ENCODE measurements at regions not wholly inside any gene's neighbourhood (a gene's known extent, or its start where the extent isn't known, plus 50 kb on each side); places are given as distances from the start of the nearest gene placed in this dataset.

- TF ChIP-seq, protein P1, sequence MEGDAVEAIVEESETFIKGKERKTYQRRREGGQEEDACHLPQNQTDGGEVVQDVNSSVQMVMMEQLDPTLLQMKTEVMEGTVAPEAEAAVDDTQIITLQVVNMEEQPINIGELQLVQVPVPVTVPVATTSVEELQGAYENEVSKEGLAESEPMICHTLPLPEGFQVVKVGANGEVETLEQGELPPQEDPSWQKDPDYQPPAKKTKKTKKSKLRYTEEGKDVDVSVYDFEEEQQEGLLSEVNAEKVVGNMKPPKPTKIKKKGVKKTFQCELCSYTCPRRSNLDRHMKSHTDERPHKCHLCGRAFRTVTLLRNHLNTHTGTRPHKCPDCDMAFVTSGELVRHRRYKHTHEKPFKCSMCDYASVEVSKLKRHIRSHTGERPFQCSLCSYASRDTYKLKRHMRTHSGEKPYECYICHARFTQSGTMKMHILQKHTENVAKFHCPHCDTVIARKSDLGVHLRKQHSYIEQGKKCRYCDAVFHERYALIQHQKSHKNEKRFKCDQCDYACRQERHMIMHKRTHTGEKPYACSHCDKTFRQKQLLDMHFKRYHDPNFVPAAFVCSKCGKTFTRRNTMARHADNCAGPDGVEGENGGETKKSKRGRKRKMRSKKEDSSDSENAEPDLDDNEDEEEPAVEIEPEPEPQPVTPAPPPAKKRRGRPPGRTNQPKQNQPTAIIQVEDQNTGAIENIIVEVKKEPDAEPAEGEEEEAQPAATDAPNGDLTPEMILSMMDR (IDR thresholded peaks at IDR 0.05; ENCODE audit: insufficient read depth, low read length, poor library complexity, severe bottlenecking), result no peak
- no peak for TF ChIP-seq EZH2phosphoT487 (conservative IDR thresholded peaks at IDR 0.05; ENCODE audit: low read length)
Measured at GRCh38 chr2:187774551-187775071, 220.4 kb upstream of the TFPI start.
